K562 (cell line): ENCODE measurements at regions not wholly inside any gene's neighbourhood (a gene's known extent, or its start where the extent isn't known, plus 50 kb on each side); places are given as distances from the start of the nearest gene placed in this dataset.

Experiments
- ATAC-seq: fragments of 200-7000 bp; cut with Tn5 transposase; 3 replicates; pipeline ENCODE4 v1.9.1; 2020; ENCODE audit warnings: moderate library complexity
- BruUV-seq: library from RNA; stranded (reverse); fragments of 400-500 nt; replicated peaks from 2 replicates; lab custom pipeline; 2021; lab: Mats Ljungman, UMichigan
- CTCF ChIA-PET: fragments of 300-600 bp; formaldehyde crosslinking; extraction: SDS; loops from one replicate; lab custom pipeline; 2021; ENCODE audit warnings: low intra/inter-chr PET ratio; lab: Yijun Ruan, JAX
- POLR2A ChIA-PET: fragments of 300-600, 350-650 bp; sonication (Branson Sonifier 250); formaldehyde crosslinking; extraction: SDS; loops from one replicate; lab custom pipeline; 2021; ENCODE audit warnings: antibody characterized with exemption, inconsistent platforms; lab: Yijun Ruan, JAX
- DNase-seq, 4 experiments: peaks; one replicate each; pipeline versions ENCODE4 v3.0.0 to v3.0.0-alpha.2; 2011 to 2018; ENCODE audit warnings: low spot score in 3 of 4, mixed read lengths in 3 of 4; ENCODE audit errors: extremely low read depth in 1 of 4
- FAIRE-seq: peaks from 2 replicates; lab custom pipeline; 2011; peaks lifted over from hg19 to GRCh38; lab: Jason Lieb, UNC
- H2AFZ ChIP-seq: 2 replicates; pipeline ENCODE4 v1.6.0; 2011; ENCODE audit warnings: low read depth, low read length, control low read depth, inconsistent platforms
- H3K27ac ChIP-seq: fragments of 200-600 bp; 3 replicates; pipeline ENCODE4 v1.8.0; 2011; ENCODE audit warnings: low read depth, mild to moderate bottlenecking, control low read depth, inconsistent platforms, low read length, moderate library complexity, mixed read lengths; ENCODE audit errors: extremely low read depth
- H3K27me3 ChIP-seq, 2 experiments: fragments of 300-600 bp in 1 of 2; 2 replicates in 1 of 2; 3 replicates in 1 of 2; pipeline versions ENCODE4 v1.6.0 to v1.8.0; 2011; ENCODE audit warnings: inconsistent platforms in 2 of 2, low read length in 2 of 2, mild to moderate bottlenecking in 1 of 2, mixed read lengths in 1 of 2, moderate library complexity in 1 of 2; ENCODE audit not compliant: control insufficient read depth in 2 of 2, insufficient read depth in 2 of 2
- H3K36me3 ChIP-seq: fragments of 300-600 bp; 3 replicates; pipeline ENCODE4 v1.8.0; 2011; ENCODE audit warnings: mild to moderate bottlenecking, low read length, inconsistent platforms; ENCODE audit not compliant: control insufficient read depth, insufficient read depth
- H3K4me1 ChIP-seq, 2 experiments: fragments of 200-600 bp in 1 of 2; replicated peaks in 1 of 2; 2 replicates in 1 of 2; 3 replicates in 1 of 2; pipeline versions ENCODE4 v1.5.1 to v1.8.0; 2011; ENCODE audit warnings: inconsistent platforms in 2 of 2, low read length in 2 of 2, mild to moderate bottlenecking in 1 of 2, mixed read lengths in 1 of 2, moderate library complexity in 1 of 2; ENCODE audit not compliant: control insufficient read depth in 2 of 2, insufficient read depth in 2 of 2
- H3K4me2 ChIP-seq: 2 replicates; pipeline ENCODE4 v1.6.1; 2011; ENCODE audit warnings: low read length, control low read depth, inconsistent platforms, mixed read lengths; ENCODE audit not compliant: insufficient read depth
- H3K4me3 ChIP-seq: fragments of 200-600 bp; sonication (generic), shearing (Covaris generic); 2 replicates; pipeline ENCODE4 v1.5.1; 2016; ENCODE audit warnings: control low read depth, inconsistent platforms
- H3K79me2 ChIP-seq: fragments of 200-600 bp; 3 replicates; pipeline ENCODE4 v1.8.0; 2011; ENCODE audit warnings: low read length, inconsistent platforms; ENCODE audit not compliant: control insufficient read depth, insufficient read depth
- H3K9ac ChIP-seq, 2 experiments: 2 replicates each; pipeline versions ENCODE4 v1.6.0 to v1.6.1; 2011; ENCODE audit warnings: low read depth in 2 of 2, low read length in 2 of 2, control low read depth in 1 of 2, inconsistent platforms in 1 of 2, mild to moderate bottlenecking in 1 of 2, mixed read lengths in 1 of 2; ENCODE audit not compliant: insufficient read depth in 1 of 2
- H3K9me1 ChIP-seq: one replicate; pipeline ENCODE4 v1.6.0; 2011; ENCODE audit warnings: inconsistent platforms, mild to moderate bottlenecking, low read length, moderate library complexity; ENCODE audit not compliant: control insufficient read depth, insufficient read depth
- H3K9me3 ChIP-seq: replicated peaks from 2 replicates; pipeline ENCODE4 v1.5.1; 2011; ENCODE audit warnings: low read depth, low read length, inconsistent platforms; ENCODE audit not compliant: control insufficient read depth, insufficient read depth
- H4K20me1 ChIP-seq: replicated peaks from 2 replicates; pipeline ENCODE4 v1.6.1; 2011; ENCODE audit warnings: low read length, inconsistent platforms, mixed read lengths; ENCODE audit not compliant: control insufficient read depth, insufficient read depth
- ARHGAP35 ChIP-seq: fragments of 450-650 bp; IDR thresholded peaks from 2 replicates; pipeline ENCODE4 v1.6.1; 2018; ENCODE audit not compliant: partially characterized antibody
- CBFA2T3 ChIP-seq: fragments of 450-650 bp; IDR thresholded peaks from 2 replicates; pipeline ENCODE4 v1.6.1; 2017
- CHD1 ChIP-seq: fragments of 200-600 bp; sonication (generic); IDR thresholded peaks from one replicate; pipeline ENCODE4 v1.6.1; 2012; ENCODE audit warnings: mild to moderate bottlenecking, moderate library complexity, low read length, inconsistent platforms
- FOXP4 ChIP-seq: sonication (generic); formaldehyde crosslinking; IDR thresholded peaks from 2 replicates; pipeline ENCODE4 v1.8.0; 2022; ENCODE audit warnings: mild to moderate bottlenecking, missing genetic modification reagents, borderline replicate concordance
- HOMEZ ChIP-seq: fragments of 250-450 bp; sonication (Bioruptor Pico); IDR thresholded peaks from 2 replicates; pipeline ENCODE4 v1.4.0; 2020; ENCODE audit warnings: mild to moderate bottlenecking, moderate library complexity
- KLF16 ChIP-seq: IDR thresholded peaks from 2 replicates; pipeline ENCODE4 v1.6.1; 2016; ENCODE audit warnings: antibody characterized with exemption
- NBN ChIP-seq: fragments of 450-650 bp; IDR thresholded peaks from 2 replicates; pipeline ENCODE4 v1.6.1; 2016; ENCODE audit warnings: low read depth, mild to moderate bottlenecking
- NEUROD1 ChIP-seq: fragments of 150-350 bp; IDR thresholded peaks from 2 replicates; pipeline ENCODE4 v1.6.1; 2014; ENCODE audit warnings: borderline replicate concordance, low read length, low read depth; ENCODE audit not compliant: partially characterized antibody
- PPARD ChIP-seq: fragments of 250-450 bp; sonication (Bioruptor Pico); IDR thresholded peaks from 2 replicates; pipeline ENCODE4 v1.8.0; 2022; ENCODE audit warnings: inconsistent platforms, mild to moderate bottlenecking, moderate library complexity
- ZNF217 ChIP-seq: sonication (generic); formaldehyde crosslinking; IDR thresholded peaks from 2 replicates; pipeline ENCODE4 v1.8.0; 2022; ENCODE audit warnings: mild to moderate bottlenecking, missing genetic modification reagents
- ZNF277 ChIP-seq: fragments of 250-450 bp; sonication (Bioruptor Pico); IDR thresholded peaks from 2 replicates; pipeline ENCODE4 v1.8.0; 2022; ENCODE audit warnings: inconsistent platforms, mild to moderate bottlenecking, moderate library complexity, borderline replicate concordance
- ZNF3 ChIP-seq: fragments of 250-450 bp; sonication (Bioruptor Pico); IDR thresholded peaks from 2 replicates; pipeline ENCODE4 v1.5.0; 2021; ENCODE audit warnings: mild to moderate bottlenecking, moderate library complexity
- ZNF561 ChIP-seq: fragments of 450-650 bp; formaldehyde crosslinking; conservative IDR thresholded peaks from 2 replicates; pipeline ENCODE4 v1.4.0; 2020; ENCODE audit warnings: mild to moderate bottlenecking, moderate library complexity
- WGBS: fragments of 100-300 bp; shearing (Covaris generic); methylation state at CpG from one replicate; pipeline ENCODE4 v1.1.6; 2016; ENCODE audit warnings: low coverage, mixed read lengths; ENCODE audit not compliant: insufficient coverage; ENCODE audit errors: missing lambda C conversion rate; 5-methylcytosine and 5-hydroxymethylcytosine counted together
- in situ Hi-C: fragments of 300-500 bp; cut with MboI; formaldehyde crosslinking; loops from 4 replicates; pipeline ENCODE4 v1.15.0; 2018; ENCODE audit warnings: inconsistent platforms, mixed read lengths
- intact Hi-C: fragments of 100-400 bp; cut with micrococcal nuclease; formaldehyde crosslinking; loops from 2 replicates; pipeline ENCODE4 v1.14.2; 2022
- TF ChIP-seq, protein P1 (sequence below): sonication (generic); formaldehyde crosslinking; IDR thresholded peaks from 2 replicates; pipeline ENCODE4 v1.8.0; 2022; ENCODE audit warnings: mild to moderate bottlenecking, missing genetic modification reagents
- TF ChIP-seq, protein P2 (sequence below): fragments of 450-650 bp; formaldehyde crosslinking; IDR thresholded peaks from 2 replicates; pipeline ENCODE4 v1.4.0; 2020; ENCODE audit warnings: mild to moderate bottlenecking, moderate library complexity

GRCh38 chr4:29553846-29554245 lies 1166.3 kb upstream of the PCDH7 start:
- no peak overlapping the region for H3K27ac ChIP-seq
- H3K4me2 ChIP-seq = no peak overlapping the region
- no peak overlapping the region for H3K9ac ChIP-seq
- H3K36me3 ChIP-seq = no peaks in the 10 kb centered on the region
- WGBS = 0% methylated on average over 1 of the region's 1 CpG
- no peak for TF ChIP-seq CBFA2T3
- no peak for TF ChIP-seq CHD1
- TF ChIP-seq KLF16 = no peak
- no peak for TF ChIP-seq ARHGAP35
- TF ChIP-seq ZNF277 (CRISPR knock-in tag) = no peak
- no peak for TF ChIP-seq NBN
- no peak for TF ChIP-seq PPARD
- TF ChIP-seq, protein P1, sequence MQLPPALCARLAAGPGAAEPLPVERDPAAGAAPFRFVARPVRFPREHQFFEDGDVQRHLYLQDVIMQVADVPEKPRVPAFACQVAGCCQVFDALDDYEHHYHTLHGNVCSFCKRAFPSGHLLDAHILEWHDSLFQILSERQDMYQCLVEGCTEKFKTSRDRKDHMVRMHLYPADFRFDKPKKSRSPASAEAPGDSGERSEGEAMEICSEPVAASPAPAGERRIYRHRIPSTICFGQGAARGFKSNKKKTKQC (CRISPR knock-in tag) = no peak
- TF ChIP-seq HOMEZ (CRISPR knock-in tag) = no peak
- no peak for TF ChIP-seq ZNF561 (CRISPR knock-in tag)
- TF ChIP-seq FOXP4 (CRISPR knock-in tag) = no peak
- no peak for TF ChIP-seq NEUROD1
- TF ChIP-seq, protein P2, sequence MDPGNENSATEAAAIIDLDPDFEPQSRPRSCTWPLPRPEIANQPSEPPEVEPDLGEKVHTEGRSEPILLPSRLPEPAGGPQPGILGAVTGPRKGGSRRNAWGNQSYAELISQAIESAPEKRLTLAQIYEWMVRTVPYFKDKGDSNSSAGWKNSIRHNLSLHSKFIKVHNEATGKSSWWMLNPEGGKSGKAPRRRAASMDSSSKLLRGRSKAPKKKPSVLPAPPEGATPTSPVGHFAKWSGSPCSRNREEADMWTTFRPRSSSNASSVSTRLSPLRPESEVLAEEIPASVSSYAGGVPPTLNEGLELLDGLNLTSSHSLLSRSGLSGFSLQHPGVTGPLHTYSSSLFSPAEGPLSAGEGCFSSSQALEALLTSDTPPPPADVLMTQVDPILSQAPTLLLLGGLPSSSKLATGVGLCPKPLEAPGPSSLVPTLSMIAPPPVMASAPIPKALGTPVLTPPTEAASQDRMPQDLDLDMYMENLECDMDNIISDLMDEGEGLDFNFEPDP (CRISPR knock-in tag) = no peak
- TF ChIP-seq ZNF217 (CRISPR knock-in tag) = no peak
- no peak for TF ChIP-seq ZNF3 (CRISPR knock-in tag)
- BruUV-seq = no TSS peak
- no peaks in the 10 kb centered on the region for H3K9me1 ChIP-seq
- intact Hi-C loops = no loop called here
- no peaks in the 10 kb centered on the region for H3K4me1 ChIP-seq
- no peak overlapping the region for H3K4me3 ChIP-seq
- POLR2A ChIA-PET = no interaction called here
- no peaks in the 10 kb centered on the region for H4K20me1 ChIP-seq
- CTCF ChIA-PET = no interaction called here
- ATAC-seq = no peak
- in situ Hi-C loops = no loop called here
- DNase-seq = no peak
- no peaks in the 10 kb centered on the region for H3K79me2 ChIP-seq
- H3K27me3 ChIP-seq = no peaks in the 10 kb centered on the region
- no peaks in the 10 kb centered on the region for H3K9me3 ChIP-seq
- FAIRE-seq = no peak
- no peak overlapping the region for H2AFZ ChIP-seq
